Stimulated activated naive CD4-positive, alpha-beta T cell (primary cell): ENCODE measurements at regions not wholly inside any gene's neighbourhood (a gene's known extent, or its start where the extent isn't known, plus 50 kb on each side); places are given as distances from the start of the nearest gene placed in this dataset.
A peak's percentile ranks its signal among the peaks of the same experiment; 100 is the strongest.

Source experiments
- DNase-seq, 6 experiments: peaks; one replicate each; lab custom pipeline; 2025; lab: John Stamatoyannopoulos, UW

- no peak for DNase-seq
These were observed 370.2 kb upstream of the CCDC196 start for GRCh38 chr14:66115740-66116502.

- DNase-seq: no peak
These were observed 369.4 kb upstream of the CCDC196 start for GRCh38 chr14:66116732-66117131.

- DNase-seq: no peak
These were observed 368.6 kb upstream of the CCDC196 start for GRCh38 chr14:66117600-66117999.

- no peak for DNase-seq
These were observed 366.5 kb upstream of the CCDC196 start for GRCh38 chr14:66119606-66120231.

GRCh38 chr14:66120402-66120801 lies 365.8 kb upstream of the CCDC196 start:
- no peak for DNase-seq

- no peak for DNase-seq
These were observed 364.3 kb upstream of the CCDC196 start for GRCh38 chr14:66121859-66122258.

- DNase-seq: no peak
These were observed 356.9 kb upstream of the CCDC196 start for GRCh38 chr14:66129224-66129623.

GRCh38 chr14:66131111-66131510 lies 355.1 kb upstream of the CCDC196 start:
- no peak for DNase-seq

- no peak for DNase-seq
These were observed 352.5 kb upstream of the CCDC196 start for GRCh38 chr14:66133666-66134065.

GRCh38 chr14:66135831-66136230 lies 350.3 kb upstream of the CCDC196 start:
- DNase-seq: no peak

- no peak for DNase-seq
These were observed 349.1 kb upstream of the CCDC196 start for GRCh38 chr14:66137081-66137480.

- DNase-seq: no peak
These were observed 346.7 kb upstream of the CCDC196 start for GRCh38 chr14:66139432-66139831.

- DNase-seq: peak in 1 of 6 experiments; percentile 2
These were observed 345.8 kb upstream of the CCDC196 start for GRCh38 chr14:66140213-66140918.

GRCh38 chr14:66140963-66141362 lies 345.2 kb upstream of the CCDC196 start:
- no peak for DNase-seq

- DNase-seq: no peak
These were observed 344.4 kb upstream of the CCDC196 start for GRCh38 chr14:66141733-66142132.

GRCh38 chr14:66143387-66144112 lies 342.6 kb upstream of the CCDC196 start:
- no peak for DNase-seq

- DNase-seq: no peak
These were observed 333.9 kb upstream of the CCDC196 start for GRCh38 chr14:66152302-66152701.

GRCh38 chr14:66152747-66153146 lies 333.4 kb upstream of the CCDC196 start:
- DNase-seq: no peak

GRCh38 chr14:66163023-66163422 lies 323.1 kb upstream of the CCDC196 start:
- DNase-seq: no peak

GRCh38 chr14:66165337-66165736 lies 320.8 kb upstream of the CCDC196 start:
- DNase-seq: no peak

- DNase-seq: no peak
These were observed 311.7 kb upstream of the CCDC196 start for GRCh38 chr14:66174453-66174891.

- no peak for DNase-seq
These were observed 308.2 kb upstream of the CCDC196 start for GRCh38 chr14:66177935-66178334.
